Posterior cingulate gyrus (tissue), 11 donors: ENCODE measurements at regions not wholly inside any gene's neighbourhood (a gene's known extent, or its start where the extent isn't known, plus 50 kb on each side); places are given as distances from the start of the nearest gene placed in this dataset.

ENCODE experiments used
- DNase-seq, 10 donors: peaks; one replicate each; pipeline versions ENCODE4 v3.0.0 to v3.0.0-alpha.2; 2020 to 2021; ENCODE audit warnings: mixed read lengths in 3 of 10
- intact Hi-C: fragments of 100-400 bp; cut with DNase I; formaldehyde crosslinking; loops from one replicate; pipeline ENCODE4 v1.15.1; 2023

GRCh38 chr2:219939647-219940046 is 312.2 kb downstream of the SLC4A3 start:
- intact Hi-C loops, result no loop called here
- no peak for DNase-seq

GRCh38 chr2:219944866-219945265 is 317.4 kb downstream of the SLC4A3 start:
- no peak for DNase-seq
- intact Hi-C loops, result no loop called here

DNA sequence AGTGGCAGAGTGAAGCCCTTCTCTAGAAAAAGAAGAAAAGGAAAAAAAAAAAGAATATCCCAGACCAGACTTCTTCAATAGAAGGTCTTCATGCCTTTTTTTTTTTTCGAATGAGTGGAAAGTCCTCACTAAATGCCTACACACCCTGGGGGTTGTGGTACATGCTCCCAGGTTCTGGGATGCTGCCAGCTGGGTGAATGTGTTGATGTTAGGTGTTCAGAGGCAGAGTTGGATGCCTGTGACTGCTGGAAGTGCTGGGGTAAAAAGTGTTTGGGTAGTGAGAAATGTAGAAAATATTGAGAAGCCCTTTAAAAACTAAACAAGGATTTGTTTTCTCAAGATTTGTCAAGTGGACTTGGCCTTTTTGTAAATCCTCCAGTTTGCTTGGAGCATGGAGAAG is 318.6 kb downstream of the SLC4A3 start:
- DNase-seq, result no peak
- intact Hi-C loops, result no loop called here

DNA sequence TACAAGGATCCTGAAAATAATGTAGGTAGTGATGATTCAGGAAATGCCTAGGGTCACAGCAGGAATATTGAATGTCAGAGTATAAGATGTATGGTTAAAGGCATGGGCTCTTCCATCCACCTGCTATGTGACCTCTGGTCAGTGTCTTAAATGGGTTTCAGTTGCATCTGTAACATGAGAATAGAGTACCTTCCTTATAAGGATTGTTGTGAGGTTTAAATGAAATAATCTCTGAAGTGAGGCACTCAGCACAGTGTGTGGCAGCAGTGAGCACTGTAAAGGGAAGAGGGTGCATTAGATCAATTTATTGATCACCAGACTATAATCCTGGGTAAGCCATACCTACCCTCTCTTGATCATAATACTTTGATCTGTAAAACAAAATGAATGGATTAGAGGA is 319.1 kb downstream of the SLC4A3 start:
- intact Hi-C loops, result no loop called here

DNA sequence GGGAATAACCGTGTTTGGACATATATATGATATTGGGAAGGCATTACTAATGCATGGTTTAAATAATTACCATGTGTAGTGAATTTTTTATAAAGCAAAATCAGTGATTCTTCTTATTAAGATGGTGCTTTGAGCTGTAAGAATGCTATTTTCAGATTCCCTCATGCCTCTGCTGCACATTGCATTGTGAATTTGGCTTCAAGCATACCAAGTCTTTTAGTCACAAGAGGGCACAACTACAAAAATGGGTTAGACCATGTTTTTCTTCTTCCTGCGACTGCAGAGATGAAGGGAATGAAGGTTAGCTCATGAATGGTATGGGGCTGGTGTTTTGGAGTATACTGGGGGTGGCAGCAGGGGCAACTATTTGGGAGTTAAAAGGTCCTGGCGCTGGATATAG is 320.1 kb downstream of the SLC4A3 start:
- intact Hi-C loops, result no loop called here
- no peak for DNase-seq

More for the DNA sequence above, 319.1 kb downstream of the SLC4A3 start:
- no peak for DNase-seq

DNA sequence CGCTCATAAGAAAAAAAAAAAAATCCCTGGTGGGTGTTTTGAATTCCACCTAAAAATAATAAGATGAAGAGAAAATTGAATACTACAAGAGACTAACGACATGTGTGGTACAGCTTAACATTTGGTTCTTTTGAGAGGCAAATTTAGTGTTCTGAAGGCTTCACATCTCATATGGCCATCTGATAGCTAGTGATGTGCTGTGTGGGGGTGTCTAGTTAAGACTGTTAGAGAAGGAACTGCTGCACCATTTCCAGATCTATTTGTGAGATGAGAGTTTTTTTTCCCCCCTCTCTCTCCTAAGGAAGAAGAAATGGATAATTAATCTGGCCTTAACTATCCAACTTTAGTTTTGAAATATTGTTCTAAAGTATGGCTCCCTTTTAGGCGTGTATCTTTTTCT is 321.6 kb downstream of the SLC4A3 start:
- intact Hi-C loops, result no loop called here
- DNase-seq, result no peak

GRCh38 chr2:219951099-219951498 is 323.7 kb downstream of the SLC4A3 start:
- intact Hi-C loops, result no loop called here
- no peak for DNase-seq

GRCh38 chr2:219954331-219954730 is 326.9 kb downstream of the SLC4A3 start:
- DNase-seq, result no peak
- intact Hi-C loops, result no loop called here

DNA sequence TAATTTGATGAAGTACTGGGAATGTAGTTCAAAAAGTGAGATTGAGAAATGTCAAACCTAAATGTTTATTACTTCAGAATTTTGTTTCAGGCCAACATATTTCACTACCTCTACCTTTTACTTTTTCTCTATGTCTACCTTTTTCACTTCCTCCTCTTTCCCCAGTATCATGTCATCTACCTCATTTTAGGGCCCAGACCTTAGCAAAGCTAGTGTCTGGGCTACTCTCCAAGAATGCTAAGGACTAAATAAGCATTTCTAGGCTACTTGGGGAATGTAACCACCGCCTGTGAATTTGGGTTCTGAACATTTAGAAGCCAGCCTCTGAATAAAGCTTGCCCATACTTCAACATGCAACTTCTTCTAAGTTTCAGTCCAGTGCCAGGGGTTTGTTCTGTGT is 330.4 kb downstream of the SLC4A3 start:
- intact Hi-C loops, result no loop called here
- DNase-seq, result no peak

DNA sequence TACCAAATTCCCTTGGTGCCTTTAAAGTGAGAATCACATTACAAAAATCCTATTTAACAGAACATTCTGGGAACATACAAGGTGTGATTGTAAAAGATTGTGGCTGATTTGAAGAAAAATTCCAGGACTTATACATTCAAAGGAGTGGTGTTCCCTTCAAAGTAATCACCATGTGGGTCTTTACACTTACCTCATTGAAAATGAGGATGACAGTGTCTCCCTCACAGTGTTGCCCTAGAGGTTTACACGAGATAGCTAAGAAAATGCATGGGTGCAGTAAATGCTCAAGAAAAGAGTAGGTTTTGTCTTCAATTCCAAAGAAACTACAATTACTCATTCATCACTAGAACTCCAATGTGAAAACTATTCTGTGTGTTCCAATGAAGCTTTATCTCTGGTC is 331.5 kb downstream of the SLC4A3 start:
- intact Hi-C loops, result no loop called here
- DNase-seq, result no peak

DNA sequence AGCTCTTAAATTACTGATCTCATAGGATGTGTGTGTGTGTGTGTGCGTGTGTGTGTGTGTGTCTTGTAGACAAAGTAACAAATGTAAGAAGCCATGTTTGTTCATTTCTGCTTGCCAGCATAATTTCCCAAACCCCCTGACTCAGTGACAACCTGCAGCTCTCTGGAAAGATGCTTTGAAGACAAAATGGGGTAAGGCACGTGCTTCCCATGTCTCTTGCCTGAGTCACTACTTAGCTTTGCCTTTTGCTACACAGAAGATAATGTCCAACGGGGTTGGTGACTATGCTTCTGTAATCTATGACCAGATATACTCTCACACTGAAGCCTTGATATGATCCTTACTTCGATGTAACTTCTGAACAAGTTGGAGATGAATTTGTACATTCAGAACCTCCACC is 332.0 kb downstream of the SLC4A3 start:
- intact Hi-C loops, result no loop called here
- DNase-seq, result no peak

DNA sequence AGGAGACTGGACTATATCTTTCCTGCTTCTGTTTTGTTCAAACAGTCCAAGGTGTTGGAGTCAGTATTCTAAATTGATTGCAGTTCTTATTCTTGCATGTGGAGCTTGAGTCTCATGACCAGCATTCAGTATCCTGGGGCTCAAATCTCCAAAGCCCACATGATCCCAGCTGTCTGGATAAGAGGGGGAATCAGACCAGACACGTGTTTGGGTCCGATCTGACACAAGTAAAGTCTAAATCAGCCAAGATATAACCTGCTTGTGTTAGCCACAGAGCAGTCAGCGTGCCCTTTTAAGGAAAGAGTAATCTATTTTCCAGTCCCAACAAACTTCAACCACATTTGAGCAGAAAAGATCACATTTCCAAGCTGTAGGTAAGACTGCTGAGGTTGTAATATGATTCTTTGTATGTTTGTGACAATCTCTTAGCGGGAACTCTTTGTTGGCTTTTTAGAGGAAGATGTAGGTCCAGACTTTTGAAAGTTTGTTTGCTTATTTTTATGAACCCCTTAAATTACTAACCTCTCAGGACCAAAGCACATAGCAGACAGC is 334.6 kb downstream of the SLC4A3 start:
- DNase-seq, result no peak
- intact Hi-C loops, result no loop called here

- intact Hi-C loops, result no loop called here
These were observed 335.4 kb downstream of the SLC4A3 start for GRCh38 chr2:219962801-219963200.

DNA sequence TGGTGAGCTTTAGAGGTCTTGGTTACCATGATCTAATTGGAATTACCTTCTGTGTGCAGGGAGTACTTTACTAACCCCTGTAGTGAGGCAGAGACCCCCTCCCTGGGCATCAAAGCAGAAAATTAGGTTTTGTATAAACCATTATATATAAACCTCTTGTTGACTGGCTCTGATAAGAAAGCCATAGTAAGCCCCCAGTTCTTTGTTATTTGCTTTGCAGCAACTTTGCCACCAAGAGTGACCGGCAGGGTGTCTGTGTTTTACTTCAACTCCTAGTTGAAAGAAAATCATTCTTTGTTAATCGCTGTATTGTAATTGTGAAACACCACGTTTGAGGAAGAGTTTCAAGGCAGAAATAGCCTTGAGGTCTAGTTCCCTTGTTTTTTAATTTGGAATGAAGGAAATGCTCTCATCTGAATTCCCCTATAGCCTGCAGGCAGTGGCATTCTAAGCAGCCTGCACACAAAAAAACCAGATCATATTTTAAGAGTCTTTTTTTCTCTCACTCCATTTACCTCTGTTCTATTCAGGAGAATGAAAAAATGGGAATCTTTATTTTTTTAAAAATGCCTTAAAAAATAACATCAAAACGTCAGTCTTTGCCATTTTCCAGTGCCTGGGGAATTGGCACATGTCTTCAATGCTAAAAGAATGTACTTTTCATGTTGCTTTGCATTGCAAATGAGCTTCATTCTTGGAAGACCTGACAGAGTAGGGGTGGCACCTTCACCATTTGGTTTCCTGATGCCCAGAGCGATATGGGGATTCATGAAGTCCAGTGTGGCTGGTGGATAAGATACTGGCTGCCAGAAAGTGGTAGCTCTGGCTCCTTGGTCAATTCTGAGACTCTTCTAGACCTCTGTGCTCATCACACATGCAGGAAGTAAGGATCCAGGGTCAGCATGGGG is 338.1 kb downstream of the SLC4A3 start:
- no peak for DNase-seq
- intact Hi-C loops, result no loop called here

More at GRCh38 chr2:219962801-219963200, 335.4 kb downstream of the SLC4A3 start:
- no peak for DNase-seq

- DNase-seq, result no peak
These were observed 340.1 kb downstream of the SLC4A3 start for GRCh38 chr2:219967247-219968245.

DNA sequence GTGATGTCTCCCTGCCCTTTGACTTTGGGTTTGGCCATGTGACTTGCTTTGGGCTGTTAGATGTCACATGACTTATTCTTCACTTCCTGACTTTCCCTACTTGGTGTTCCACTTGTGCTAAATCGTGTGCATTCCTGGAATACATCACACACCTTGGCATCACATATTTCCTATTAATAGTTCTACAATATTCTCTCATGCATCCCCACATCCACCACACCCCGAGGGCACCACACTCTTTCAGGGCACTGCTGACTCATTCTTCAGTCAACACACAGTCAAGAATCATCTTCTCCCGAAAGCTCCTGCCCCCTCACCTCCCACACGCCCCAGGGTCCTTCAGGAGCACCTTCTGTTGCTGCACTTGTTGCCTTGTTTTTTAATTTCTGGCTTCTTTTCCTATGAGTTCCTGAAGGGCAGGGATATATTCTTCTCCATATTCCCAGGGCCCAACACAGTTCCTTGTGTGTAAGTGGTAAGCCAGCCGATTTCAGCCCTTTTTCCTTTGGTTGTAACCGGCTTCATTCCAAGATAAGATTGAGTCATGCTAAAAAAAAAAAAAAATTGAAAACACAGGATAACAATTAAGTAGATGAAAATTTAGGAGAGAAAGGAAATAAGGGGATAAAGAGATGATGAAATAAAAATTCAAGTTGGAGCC is 341.4 kb downstream of the SLC4A3 start:
- intact Hi-C loops, result no loop called here
- DNase-seq, result no peak

More at GRCh38 chr2:219967247-219968245, 340.1 kb downstream of the SLC4A3 start:
- intact Hi-C loops, result no loop called here

DNA sequence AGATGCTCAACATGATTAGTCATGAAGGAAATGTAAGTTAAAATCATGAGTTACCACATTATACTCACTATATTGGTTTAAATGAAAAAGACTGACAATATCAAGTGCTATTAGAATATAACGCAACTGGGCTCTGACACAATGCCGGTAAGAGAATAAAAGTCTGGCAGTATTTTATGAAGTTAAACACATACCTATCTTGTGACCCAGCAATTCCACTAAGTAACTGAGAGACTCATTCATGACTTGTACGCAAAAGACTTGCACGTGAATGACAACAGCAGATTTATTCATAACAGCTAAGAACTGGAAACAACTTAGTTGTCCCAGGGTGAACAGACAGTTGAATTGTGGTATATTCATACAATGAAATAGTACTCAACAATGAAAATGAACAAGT is 342.1 kb downstream of the SLC4A3 start:
- intact Hi-C loops, result no loop called here
- DNase-seq, result no peak

- no peak for DNase-seq
- intact Hi-C loops, result no loop called here
These were observed 345.7 kb downstream of the SLC4A3 start for GRCh38 chr2:219973136-219973535.

DNA sequence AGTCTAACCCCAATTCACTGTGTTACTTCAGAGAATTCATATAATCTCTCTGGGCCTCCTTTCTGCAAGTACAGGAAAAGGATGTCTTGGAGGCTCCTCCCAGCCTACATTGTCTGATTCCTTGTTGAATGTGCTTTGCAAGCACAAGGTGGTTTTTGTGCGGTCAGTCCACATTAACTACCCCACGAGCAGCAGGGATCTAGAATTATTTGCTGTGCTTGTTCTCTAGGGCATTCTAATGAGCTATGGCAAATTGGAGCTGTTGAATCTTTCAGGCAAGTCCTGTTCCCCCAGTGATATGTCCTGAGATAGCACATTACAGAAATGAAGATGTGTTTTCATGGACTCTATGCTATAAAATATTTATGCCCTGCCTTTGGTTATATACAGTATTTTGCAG is 349.4 kb downstream of the SLC4A3 start:
- intact Hi-C loops, result no loop called here
- DNase-seq, result no peak

- intact Hi-C loops, result no loop called here
- DNase-seq, result no peak
These were observed 353.2 kb downstream of the SLC4A3 start for GRCh38 chr2:219980638-219981037.
